ENCODE measurements at regions not wholly inside any gene's neighbourhood (a gene's known extent, or its start where the extent isn't known, plus 50 kb on each side); places are given as distances from the start of the nearest gene placed in this dataset.

DNA sequence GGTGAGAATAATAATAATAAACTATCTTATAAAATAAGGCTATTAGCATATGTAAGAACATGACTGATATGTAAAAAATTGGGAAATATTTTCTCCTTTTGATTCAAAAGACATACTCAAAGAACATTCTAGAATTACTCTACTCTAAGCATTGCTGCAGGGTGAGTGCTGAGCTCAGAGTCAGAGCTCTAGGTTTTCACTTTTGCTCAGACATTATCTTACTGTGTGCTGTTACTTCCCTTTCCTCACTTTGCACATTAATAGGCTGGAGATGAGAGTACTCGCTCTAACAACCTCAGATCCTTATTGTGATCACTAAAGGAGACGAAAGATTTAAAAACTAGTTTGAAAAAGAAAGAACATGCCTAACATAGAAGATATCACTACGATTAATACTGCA is 99.4 kb upstream of the C9orf72 start:
- BruUV-seq (replicated peaks) = no TSS peak
- no peak for FAIRE-seq
- ChIA-PET POLR2A (no interaction called here), CTCF (ENCODE audit: low intra/inter-chr PET ratio) (no interaction called here)
- Histone ChIP-seq H3K79me2 (ENCODE audit: control insufficient read depth, insufficient read depth, low read length) (no peaks in the 10 kb centered on the region), H3K4me2 (ENCODE audit: insufficient read depth, low read length) (no peak overlapping the region), H3K27me3 (ENCODE audit: control insufficient read depth in 2 of 2, insufficient read depth in 2 of 2, low read length in 2 of 2) (no peaks in the 10 kb centered on the region), H3K9me1 (ENCODE audit: control insufficient read depth, insufficient read depth, low read length) (no peaks in the 10 kb centered on the region), H3K36me3 (ENCODE audit: control insufficient read depth, insufficient read depth, low read length) (no peaks in the 10 kb centered on the region), H3K9ac (ENCODE audit: insufficient read depth in 1 of 2, low read depth in 2 of 2, low read length in 2 of 2) (no peak overlapping the region), H3K4me1 (replicated peaks in 1 of 2; ENCODE audit: control insufficient read depth in 2 of 2, insufficient read depth in 2 of 2, low read length in 2 of 2) (no peaks in the 10 kb centered on the region), H3K27ac (ENCODE audit: extremely low read depth, low read depth, low read length) (no peak overlapping the region), H3K9me3 (replicated peaks; ENCODE audit: control insufficient read depth, insufficient read depth, low read depth, low read length) (no peaks in the 10 kb centered on the region), H4K20me1 (replicated peaks; ENCODE audit: control insufficient read depth, insufficient read depth, low read length) (no peaks in the 10 kb centered on the region), H2AFZ (ENCODE audit: low read depth, low read length) (no peak overlapping the region), H3K4me3 (no peak overlapping the region)
- no peak for DNase-seq (ENCODE audit: extremely low read depth in 1 of 4, low spot score in 3 of 4)
- ATAC-seq = no peak
- intact Hi-C loops (cut with micrococcal nuclease) (no loop called here), in situ Hi-C loops (cut with MboI) (no loop called here)
- TF ChIP-seq CHD4 (IDR thresholded peaks at IDR 0.05; ENCODE audit: insufficient read depth, insufficient replicate concordance, low read depth, low read length, poor library complexity, severe bottlenecking) (no peak), ZNF354B (CRISPR knock-in tag; IDR thresholded peaks at IDR 0.05) (no peak), ZNF589 (CRISPR knock-in tag; IDR thresholded peaks at IDR 0.05; ENCODE audit: low read depth) (no peak), XRCC4 (IDR thresholded peaks at IDR 0.05; ENCODE audit: extremely low read depth, insufficient read depth, insufficient read length) (no peak), SMAD2 (IDR thresholded peaks at IDR 0.05; ENCODE audit: low read depth, low read length) (no peak), CHD1 (IDR thresholded peaks at IDR 0.05; ENCODE audit: low read length) (no peak), SMC3 (conservative IDR thresholded peaks at IDR 0.05; ENCODE audit: insufficient read depth, low read depth, low read length) (no peak)
- no CpG with 5 or more reads among the region's 3 CpGs for WGBS (ENCODE audit: insufficient coverage, low coverage, missing lambda C conversion rate)

DNA sequence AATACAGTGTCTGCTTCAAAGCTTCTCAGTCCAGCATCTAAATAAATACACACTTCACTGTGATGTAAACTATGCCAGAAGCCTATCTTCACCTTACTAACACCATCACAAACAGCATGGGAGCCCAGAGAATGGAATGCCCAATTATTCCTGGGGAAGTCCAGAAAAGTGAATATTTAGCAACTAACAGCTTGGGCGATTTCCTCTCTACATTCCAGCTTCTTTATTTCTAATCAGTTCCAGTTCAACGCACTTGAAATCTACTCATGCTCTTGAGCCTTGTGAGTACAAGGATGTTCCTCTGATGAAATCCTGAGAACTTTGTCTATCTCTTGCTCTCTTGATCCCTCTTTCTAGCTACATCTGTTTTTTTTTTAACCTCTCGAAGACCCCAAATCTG is 100.4 kb upstream of the C9orf72 start:
- H3K4me1 ChIP-seq (replicated peaks in 1 of 2; ENCODE audit: control insufficient read depth in 2 of 2, insufficient read depth in 2 of 2, low read length in 2 of 2) = no peaks in the 10 kb centered on the region
- no peak overlapping the region for H3K9ac ChIP-seq (ENCODE audit: insufficient read depth in 1 of 2, low read depth in 2 of 2, low read length in 2 of 2)
- no peak for ATAC-seq
- no peak overlapping the region for H3K27ac ChIP-seq (ENCODE audit: extremely low read depth, low read depth, low read length)
- ChIA-PET CTCF (ENCODE audit: low intra/inter-chr PET ratio) (no interaction called here), POLR2A (no interaction called here)
- 0% methylated on average over 1 of the region's 3 CpGs for WGBS (ENCODE audit: insufficient coverage, low coverage, missing lambda C conversion rate)
- H3K36me3 ChIP-seq (ENCODE audit: control insufficient read depth, insufficient read depth, low read length) = no peaks in the 10 kb centered on the region
- no peak for FAIRE-seq
- H2AFZ ChIP-seq (ENCODE audit: low read depth, low read length) = no peak overlapping the region
- no peak for DNase-seq (ENCODE audit: extremely low read depth in 1 of 4, low spot score in 3 of 4)
- no peak overlapping the region for H3K4me2 ChIP-seq (ENCODE audit: insufficient read depth, low read length)
- no peak overlapping the region for H3K4me3 ChIP-seq
- no peaks in the 10 kb centered on the region for H3K79me2 ChIP-seq (ENCODE audit: control insufficient read depth, insufficient read depth, low read length)
- in situ Hi-C loops (cut with MboI) = no loop called here
- H3K9me1 ChIP-seq (ENCODE audit: control insufficient read depth, insufficient read depth, low read length) = no peaks in the 10 kb centered on the region
- BruUV-seq (replicated peaks) = no TSS peak
- intact Hi-C loops (cut with micrococcal nuclease) = no loop called here
- no peaks in the 10 kb centered on the region for H3K27me3 ChIP-seq (ENCODE audit: control insufficient read depth in 2 of 2, insufficient read depth in 2 of 2, low read length in 2 of 2)
- no peaks in the 10 kb centered on the region for H4K20me1 ChIP-seq (replicated peaks; ENCODE audit: control insufficient read depth, insufficient read depth, low read length)
- H3K9me3 ChIP-seq (replicated peaks; ENCODE audit: control insufficient read depth, insufficient read depth, low read depth, low read length) = no peaks in the 10 kb centered on the region
- no peak for TF ChIP-seq THRA (IDR thresholded peaks at IDR 0.05)
- TF ChIP-seq LARP7 (IDR thresholded peaks at IDR 0.05) = no peak
- no peak for TF ChIP-seq CHD4 (IDR thresholded peaks at IDR 0.05; ENCODE audit: insufficient read depth, insufficient replicate concordance, low read depth, low read length, poor library complexity, severe bottlenecking)
- TF ChIP-seq TCF15 (CRISPR knock-in tag; IDR thresholded peaks at IDR 0.05) = no peak
- TF ChIP-seq, protein P1, sequence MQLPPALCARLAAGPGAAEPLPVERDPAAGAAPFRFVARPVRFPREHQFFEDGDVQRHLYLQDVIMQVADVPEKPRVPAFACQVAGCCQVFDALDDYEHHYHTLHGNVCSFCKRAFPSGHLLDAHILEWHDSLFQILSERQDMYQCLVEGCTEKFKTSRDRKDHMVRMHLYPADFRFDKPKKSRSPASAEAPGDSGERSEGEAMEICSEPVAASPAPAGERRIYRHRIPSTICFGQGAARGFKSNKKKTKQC (CRISPR knock-in tag; IDR thresholded peaks at IDR 0.05) = no peak
- TF ChIP-seq HNRNPK (IDR thresholded peaks at IDR 0.05; ENCODE audit: low read depth, low read length, poor library complexity, severe bottlenecking) = no peak
- TF ChIP-seq, protein P2, sequence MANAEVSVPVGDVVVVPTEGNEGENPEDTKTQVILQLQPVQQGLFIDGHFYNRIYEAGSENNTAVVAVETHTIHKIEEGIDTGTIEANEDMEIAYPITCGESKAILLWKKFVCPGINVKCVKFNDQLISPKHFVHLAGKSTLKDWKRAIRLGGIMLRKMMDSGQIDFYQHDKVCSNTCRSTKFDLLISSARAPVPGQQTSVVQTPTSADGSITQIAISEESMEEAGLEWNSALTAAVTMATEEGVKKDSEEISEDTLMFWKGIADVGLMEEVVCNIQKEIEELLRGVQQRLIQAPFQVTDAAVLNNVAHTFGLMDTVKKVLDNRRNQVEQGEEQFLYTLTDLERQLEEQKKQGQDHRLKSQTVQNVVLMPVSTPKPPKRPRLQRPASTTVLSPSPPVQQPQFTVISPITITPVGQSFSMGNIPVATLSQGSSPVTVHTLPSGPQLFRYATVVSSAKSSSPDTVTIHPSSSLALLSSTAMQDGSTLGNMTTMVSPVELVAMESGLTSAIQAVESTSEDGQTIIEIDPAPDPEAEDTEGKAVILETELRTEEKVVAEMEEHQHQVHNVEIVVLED (CRISPR knock-in tag; IDR thresholded peaks at IDR 0.05) = no peak
- no peak for TF ChIP-seq CAMTA2 (CRISPR knock-in tag; conservative IDR thresholded peaks at IDR 0.05)

Data from K562 (cell line).